Osteoblast (primary cell): ENCODE measurements at regions not wholly inside any gene's neighbourhood (a gene's known extent, or its start where the extent isn't known, plus 50 kb on each side); places are given as distances from the start of the nearest gene placed in this dataset.

Source experiments
- DNase-seq: peaks from one replicate; pipeline ENCODE4 v3.0.0; 2011; ENCODE audit warnings: low spot score, mixed read lengths; ENCODE audit not compliant: insufficient read length; ENCODE audit errors: missing footprints
- H2AFZ ChIP-seq: 2 replicates; pipeline ENCODE4 v1.6.0; 2011; ENCODE audit warnings: mild to moderate bottlenecking, low read length
- H3K27ac ChIP-seq: 2 replicates; pipeline ENCODE4 v1.5.1; 2011; ENCODE audit warnings: mild to moderate bottlenecking, low read depth, low read length, moderate library complexity
- H3K27me3 ChIP-seq: 2 replicates; pipeline ENCODE4 v1.6.0; 2012; ENCODE audit warnings: mild to moderate bottlenecking, control low read depth, inconsistent platforms, low read length, moderate library complexity; ENCODE audit not compliant: insufficient read depth
- H3K36me3 ChIP-seq: 2 replicates; pipeline ENCODE4 v1.5.1; 2011; ENCODE audit warnings: mild to moderate bottlenecking, low read length, control low read depth, moderate library complexity; ENCODE audit not compliant: insufficient read depth
- H3K4me1 ChIP-seq: 2 replicates; pipeline ENCODE4 v1.5.1; 2011; ENCODE audit warnings: mild to moderate bottlenecking, low read length, control low read depth, moderate library complexity; ENCODE audit not compliant: insufficient read depth
- H3K4me2 ChIP-seq: 2 replicates; pipeline ENCODE4 v1.6.0; 2011; ENCODE audit warnings: mild to moderate bottlenecking, low read length; ENCODE audit not compliant: insufficient read depth
- H3K4me3 ChIP-seq: fragments of 200-600 bp; sonication (generic); 3 replicates; pipeline ENCODE4 v1.5.1; 2012; ENCODE audit warnings: mild to moderate bottlenecking, low read length, inconsistent platforms; ENCODE audit not compliant: insufficient read depth
- H3K79me2 ChIP-seq: 2 replicates; pipeline ENCODE4 v1.6.0; 2012; ENCODE audit warnings: mild to moderate bottlenecking, low read length, control low read depth, inconsistent platforms; ENCODE audit not compliant: insufficient read depth
- H3K9me3 ChIP-seq: 2 replicates; pipeline ENCODE4 v1.5.1; 2011; ENCODE audit warnings: low read depth, low read length, control low read depth
- H4K20me1 ChIP-seq: 2 replicates; pipeline ENCODE4 v1.6.0; 2012; ENCODE audit warnings: mild to moderate bottlenecking, low read length, control low read depth; ENCODE audit not compliant: insufficient read depth
- TF ChIP-seq, protein P1 (sequence below): IDR thresholded peaks from 2 replicates; pipeline ENCODE4 v1.5.1; 2011; ENCODE audit warnings: mild to moderate bottlenecking, low read depth, low read length, moderate library complexity; ENCODE audit errors: extremely low read depth

GRCh38 chr3:150220041-150220440 lies 188.1 kb upstream of the TSC22D2 start:
- no peaks in the 10 kb centered on the region for H3K36me3 ChIP-seq
- no peak overlapping the region for H3K4me3 ChIP-seq
- H3K79me2 ChIP-seq: no peaks in the 10 kb centered on the region
- H3K4me1 ChIP-seq: peaks cover 16% of the 10 kb centered on the region
- no peak overlapping the region for H2AFZ ChIP-seq
- no peaks in the 10 kb centered on the region for H3K27me3 ChIP-seq
- no peak for DNase-seq
- H3K9me3 ChIP-seq: no peaks in the 10 kb centered on the region
- no peak overlapping the region for H3K27ac ChIP-seq
- H4K20me1 ChIP-seq: no peaks in the 10 kb centered on the region
- no peak overlapping the region for H3K4me2 ChIP-seq
- TF ChIP-seq, protein P1, sequence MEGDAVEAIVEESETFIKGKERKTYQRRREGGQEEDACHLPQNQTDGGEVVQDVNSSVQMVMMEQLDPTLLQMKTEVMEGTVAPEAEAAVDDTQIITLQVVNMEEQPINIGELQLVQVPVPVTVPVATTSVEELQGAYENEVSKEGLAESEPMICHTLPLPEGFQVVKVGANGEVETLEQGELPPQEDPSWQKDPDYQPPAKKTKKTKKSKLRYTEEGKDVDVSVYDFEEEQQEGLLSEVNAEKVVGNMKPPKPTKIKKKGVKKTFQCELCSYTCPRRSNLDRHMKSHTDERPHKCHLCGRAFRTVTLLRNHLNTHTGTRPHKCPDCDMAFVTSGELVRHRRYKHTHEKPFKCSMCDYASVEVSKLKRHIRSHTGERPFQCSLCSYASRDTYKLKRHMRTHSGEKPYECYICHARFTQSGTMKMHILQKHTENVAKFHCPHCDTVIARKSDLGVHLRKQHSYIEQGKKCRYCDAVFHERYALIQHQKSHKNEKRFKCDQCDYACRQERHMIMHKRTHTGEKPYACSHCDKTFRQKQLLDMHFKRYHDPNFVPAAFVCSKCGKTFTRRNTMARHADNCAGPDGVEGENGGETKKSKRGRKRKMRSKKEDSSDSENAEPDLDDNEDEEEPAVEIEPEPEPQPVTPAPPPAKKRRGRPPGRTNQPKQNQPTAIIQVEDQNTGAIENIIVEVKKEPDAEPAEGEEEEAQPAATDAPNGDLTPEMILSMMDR: no peak

DNA sequence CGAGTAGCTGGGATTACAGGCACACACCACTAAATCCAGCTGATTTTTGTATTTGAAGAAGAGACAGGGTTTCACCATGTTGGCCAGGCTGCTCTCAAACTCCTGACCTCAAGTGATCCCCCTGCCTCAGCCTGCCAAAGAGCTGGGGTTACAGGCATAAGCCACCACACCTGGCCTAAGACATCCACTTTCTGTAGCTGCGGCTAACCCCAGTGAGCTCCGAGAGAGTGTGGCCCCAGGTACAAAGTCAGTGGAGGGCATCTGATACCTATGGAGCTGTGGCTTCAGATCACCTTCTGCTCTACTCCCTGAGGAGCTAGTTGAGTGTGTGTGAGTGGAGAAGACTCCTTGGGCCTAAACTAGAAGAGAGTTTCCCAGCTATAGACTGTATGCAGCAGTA lies 189.3 kb upstream of the TSC22D2 start:
- DNase-seq: no peak
- Histone ChIP-seq H4K20me1 (no peaks in the 10 kb centered on the region), H3K4me1 (peaks cover 16% of the 10 kb centered on the region), H3K36me3 (no peaks in the 10 kb centered on the region), H3K4me3 (no peak overlapping the region), H3K4me2 (no peak overlapping the region), H3K9me3 (no peaks in the 10 kb centered on the region), H3K79me2 (no peaks in the 10 kb centered on the region), H3K27me3 (no peaks in the 10 kb centered on the region), H3K27ac (no peak overlapping the region), H2AFZ (no peak overlapping the region)
- TF ChIP-seq, protein P1: no peak

GRCh38 chr3:150218236-150218635 lies 189.9 kb upstream of the TSC22D2 start:
- Histone ChIP-seq H2AFZ (no peak overlapping the region), H3K9me3 (no peaks in the 10 kb centered on the region), H3K4me3 (no peak overlapping the region), H3K4me2 (no peak overlapping the region), H3K4me1 (peaks cover 16% of the 10 kb centered on the region), H3K36me3 (no peaks in the 10 kb centered on the region), H3K27me3 (no peaks in the 10 kb centered on the region), H3K27ac (no peak overlapping the region), H4K20me1 (no peaks in the 10 kb centered on the region), H3K79me2 (no peaks in the 10 kb centered on the region)
- DNase-seq: no peak
- TF ChIP-seq, protein P1: no peak

DNA sequence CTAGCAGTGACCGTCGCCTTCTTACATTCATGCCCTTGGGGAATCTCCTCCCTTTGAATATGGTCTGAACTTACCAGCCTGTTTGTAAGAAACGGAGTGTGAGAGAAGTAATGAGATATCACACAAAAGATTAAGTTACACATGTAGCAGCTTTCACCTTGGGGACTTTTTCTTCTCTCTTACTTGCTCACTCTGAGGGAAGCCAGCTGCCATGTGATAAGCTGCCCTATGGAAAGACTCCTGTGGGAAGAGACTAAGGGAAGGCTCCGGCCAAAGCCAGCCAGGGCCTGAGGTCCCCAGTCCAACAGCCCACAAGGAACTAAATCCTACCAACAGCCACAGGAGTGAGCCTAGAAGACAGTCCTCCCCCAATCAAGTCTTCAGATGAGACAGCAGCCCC lies 190.4 kb upstream of the TSC22D2 start:
- Histone ChIP-seq H3K4me3 (no peak overlapping the region), H3K27ac (no peak overlapping the region), H3K27me3 (no peaks in the 10 kb centered on the region), H2AFZ (no peak overlapping the region), H3K4me1 (peaks cover 16% of the 10 kb centered on the region), H3K4me2 (no peak overlapping the region), H3K79me2 (no peaks in the 10 kb centered on the region), H4K20me1 (no peaks in the 10 kb centered on the region), H3K9me3 (no peaks in the 10 kb centered on the region), H3K36me3 (no peaks in the 10 kb centered on the region)
- TF ChIP-seq, protein P1: no peak
- no peak for DNase-seq
